Tibial nerve (tissue), 4 donors: ENCODE measurements at regions not wholly inside any gene's neighbourhood (a gene's known extent, or its start where the extent isn't known, plus 50 kb on each side); places are given as distances from the start of the nearest gene placed in this dataset.

Source experiments
- CTCF ChIP-seq, 5 experiments: fragments of 200-600 bp in 3 of 5; fragments of 450-650 bp in 2 of 5; sonication (generic) in 3 of 5; IDR thresholded peaks; one replicate each; pipeline ENCODE4 v1.5.1; 2016 to 2019; ENCODE audit warnings: antibody characterized with exemption in 5 of 5, mild to moderate bottlenecking in 3 of 5, moderate library complexity in 2 of 5
- EP300 ChIP-seq, 2 donors: sonication (generic); formaldehyde crosslinking; IDR thresholded peaks; one replicate each; pipeline ENCODE4 v1.6.1; 2017; ENCODE audit warnings: antibody characterized with exemption in 2 of 2, mild to moderate bottlenecking in 1 of 2
- POLR2A ChIP-seq, 2 donors: fragments of 450-650 bp; IDR thresholded peaks; one replicate each; pipeline ENCODE4 v1.6.1; 2017; ENCODE audit warnings: antibody characterized with exemption in 2 of 2, mild to moderate bottlenecking in 2 of 2, moderate library complexity in 2 of 2

GRCh38 chr5:114719268-114719667 lies 357.4 kb downstream of the KCNN2 start:
- no peak for TF ChIP-seq CTCF (IDR thresholded peaks at IDR 0.05)
- TF ChIP-seq POLR2A (IDR thresholded peaks at IDR 0.05), result no peak
- no peak for TF ChIP-seq EP300 (IDR thresholded peaks at IDR 0.05)
